Smooth muscle cell (in vitro differentiated cells): ENCODE measurements at regions not wholly inside any gene's neighbourhood (a gene's known extent, or its start where the extent isn't known, plus 50 kb on each side); places are given as distances from the start of the nearest gene placed in this dataset.

ENCODE experiments used
- DNase-seq: peaks from one replicate; lab custom pipeline; 2025; ENCODE audit not compliant: unreplicated experiment; lab: John Stamatoyannopoulos, UW
- H2AFZ ChIP-seq: fragments of 200-600 bp; sonication (generic); 2 replicates; pipeline ENCODE4 v1.6.0; 2016; ENCODE audit warnings: antibody characterized with exemption, low read depth, mild to moderate bottlenecking
- H3F3A ChIP-seq: fragments of 200-600 bp; sonication (generic); 2 replicates; pipeline ENCODE4 v1.6.0; 2017; ENCODE audit warnings: antibody characterized with exemption, low read depth
- H3K27ac ChIP-seq: fragments of 200-600 bp; sonication (generic); 2 replicates; pipeline ENCODE4 v1.5.1; 2016; ENCODE audit warnings: low read depth, mild to moderate bottlenecking
- H3K27me3 ChIP-seq: fragments of 200-600 bp; sonication (generic); 2 replicates; pipeline ENCODE4 v1.6.1; 2016; ENCODE audit warnings: low read depth, mild to moderate bottlenecking
- H3K36me3 ChIP-seq: fragments of 200-600 bp; sonication (generic); 2 replicates; pipeline ENCODE4 v1.5.1; 2016; ENCODE audit warnings: low read depth
- H3K4me1 ChIP-seq: fragments of 200-600 bp; sonication (generic); 2 replicates; pipeline ENCODE4 v1.5.1; 2016; ENCODE audit warnings: low read depth
- H3K4me2 ChIP-seq: fragments of 200-600 bp; sonication (generic); 2 replicates; pipeline ENCODE4 v1.6.0; 2016; ENCODE audit warnings: mild to moderate bottlenecking
- H3K4me3 ChIP-seq: fragments of 200-600 bp; sonication (generic); 2 replicates; pipeline ENCODE4 v1.5.1; 2016; ENCODE audit warnings: mild to moderate bottlenecking
- H3K79me2 ChIP-seq: fragments of 200-600 bp; sonication (generic); 2 replicates; pipeline ENCODE4 v1.6.0; 2016; ENCODE audit warnings: low read depth, mild to moderate bottlenecking
- H3K9ac ChIP-seq: fragments of 200-600 bp; sonication (generic); 2 replicates; pipeline ENCODE4 v1.6.0; 2016; ENCODE audit warnings: low read depth
- H3K9me3 ChIP-seq: fragments of 200-600 bp; sonication (generic); replicated peaks from 2 replicates; pipeline ENCODE4 v1.5.1; 2016; ENCODE audit warnings: low read depth
- H4K20me1 ChIP-seq: fragments of 200-600 bp; sonication (generic); 2 replicates; pipeline ENCODE4 v1.6.0; 2016; ENCODE audit warnings: low read depth
- WGBS: methylation state at CpG from one replicate; pipeline ENCODE4 v1.1.7; 2016; ENCODE audit warnings: low lambda C conversion rate; 5-methylcytosine and 5-hydroxymethylcytosine counted together
- TF ChIP-seq, protein P1 (sequence below): fragments of 200-600 bp; sonication (generic); IDR thresholded peaks from 2 replicates; pipeline ENCODE4 v1.5.1; 2017; ENCODE audit warnings: borderline replicate concordance, mild to moderate bottlenecking, antibody characterized with exemption; ENCODE audit not compliant: insufficient read depth, poor library complexity, severe bottlenecking

GRCh38 chr6:141415896-141416295, 716.8 kb upstream of the GJE1 start:
- 58% methylated on average over 2 of the region's 2 CpGs for WGBS
- H2AFZ ChIP-seq: no peak overlapping the region
- DNase-seq: no peak

GRCh38 chr6:141413196-141413595, 719.5 kb upstream of the GJE1 start:
- Histone ChIP-seq H2AFZ (peak overlapping the region; percentile 8), H3K4me1 (no peaks in the 10 kb centered on the region), H3K9ac (no peak overlapping the region), H4K20me1 (no peaks in the 10 kb centered on the region), H3K4me3 (no peak overlapping the region), H3K79me2 (no peaks in the 10 kb centered on the region), H3K27ac (no peak overlapping the region), H3K4me2 (no peak overlapping the region), H3K9me3 (no peaks in the 10 kb centered on the region), H3F3A (no peaks in the 10 kb centered on the region), H3K27me3 (no peaks in the 10 kb centered on the region), H3K36me3 (no peaks in the 10 kb centered on the region)
- DNase-seq: no peak
- 71% methylated on average over 1 of the region's 1 CpG for WGBS
- TF ChIP-seq, protein P1, sequence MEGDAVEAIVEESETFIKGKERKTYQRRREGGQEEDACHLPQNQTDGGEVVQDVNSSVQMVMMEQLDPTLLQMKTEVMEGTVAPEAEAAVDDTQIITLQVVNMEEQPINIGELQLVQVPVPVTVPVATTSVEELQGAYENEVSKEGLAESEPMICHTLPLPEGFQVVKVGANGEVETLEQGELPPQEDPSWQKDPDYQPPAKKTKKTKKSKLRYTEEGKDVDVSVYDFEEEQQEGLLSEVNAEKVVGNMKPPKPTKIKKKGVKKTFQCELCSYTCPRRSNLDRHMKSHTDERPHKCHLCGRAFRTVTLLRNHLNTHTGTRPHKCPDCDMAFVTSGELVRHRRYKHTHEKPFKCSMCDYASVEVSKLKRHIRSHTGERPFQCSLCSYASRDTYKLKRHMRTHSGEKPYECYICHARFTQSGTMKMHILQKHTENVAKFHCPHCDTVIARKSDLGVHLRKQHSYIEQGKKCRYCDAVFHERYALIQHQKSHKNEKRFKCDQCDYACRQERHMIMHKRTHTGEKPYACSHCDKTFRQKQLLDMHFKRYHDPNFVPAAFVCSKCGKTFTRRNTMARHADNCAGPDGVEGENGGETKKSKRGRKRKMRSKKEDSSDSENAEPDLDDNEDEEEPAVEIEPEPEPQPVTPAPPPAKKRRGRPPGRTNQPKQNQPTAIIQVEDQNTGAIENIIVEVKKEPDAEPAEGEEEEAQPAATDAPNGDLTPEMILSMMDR: no peak

More at GRCh38 chr6:141415896-141416295, 716.8 kb upstream of the GJE1 start:
- TF ChIP-seq, protein P1: no peak
- no peak overlapping the region for H3K9ac ChIP-seq
- H3K4me3 ChIP-seq: no peak overlapping the region
- no peak overlapping the region for H3K27ac ChIP-seq
- no peaks in the 10 kb centered on the region for H3K36me3 ChIP-seq
- no peaks in the 10 kb centered on the region for H3K9me3 ChIP-seq
- H3K4me2 ChIP-seq: no peak overlapping the region
- H3K4me1 ChIP-seq: no peaks in the 10 kb centered on the region
- no peaks in the 10 kb centered on the region for H3K27me3 ChIP-seq
- no peaks in the 10 kb centered on the region for H3F3A ChIP-seq
- no peaks in the 10 kb centered on the region for H3K79me2 ChIP-seq
- H4K20me1 ChIP-seq: no peaks in the 10 kb centered on the region

- H3K36me3 ChIP-seq: no peaks in the 10 kb centered on the region
- no peak overlapping the region for H2AFZ ChIP-seq
- peaks cover 6% of the 10 kb centered on the region for H3K9me3 ChIP-seq
- H3K27me3 ChIP-seq: no peaks in the 10 kb centered on the region
- no peak overlapping the region for H3K9ac ChIP-seq
- H4K20me1 ChIP-seq: no peaks in the 10 kb centered on the region
- no peak overlapping the region for H3K4me2 ChIP-seq
- WGBS: 85% methylated on average over 1 of the region's 1 CpG
- no peaks in the 10 kb centered on the region for H3K4me1 ChIP-seq
- H3F3A ChIP-seq: no peaks in the 10 kb centered on the region
- H3K4me3 ChIP-seq: no peak overlapping the region
- H3K27ac ChIP-seq: no peak overlapping the region
- no peaks in the 10 kb centered on the region for H3K79me2 ChIP-seq
- DNase-seq: no peak
- TF ChIP-seq, protein P1: no peak
Measured at GRCh38 chr6:141406761-141407160, 726.0 kb upstream of the GJE1 start.

DNA sequence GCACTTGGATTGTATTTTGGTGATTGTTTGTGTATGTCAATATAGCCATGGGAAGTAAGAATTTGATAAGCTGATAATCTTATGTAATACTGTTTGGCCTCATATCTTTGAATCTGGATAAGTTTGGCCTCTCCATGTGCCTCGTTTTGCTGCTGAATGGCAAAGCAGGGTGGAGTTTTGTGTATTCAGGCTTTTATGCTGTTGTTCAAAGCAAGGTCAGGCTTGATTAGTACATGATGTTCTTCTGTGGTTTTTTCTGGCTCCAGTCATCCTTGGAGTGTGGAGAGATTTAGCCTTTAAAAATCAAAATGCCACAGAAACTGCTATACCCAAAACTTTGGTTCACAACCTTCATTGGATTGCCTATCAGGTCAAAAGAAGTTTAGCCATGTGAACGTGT, 728.9 kb upstream of the GJE1 start:
- H3K4me3 ChIP-seq: no peak overlapping the region
- no peak for DNase-seq
- no peaks in the 10 kb centered on the region for H3F3A ChIP-seq
- H3K27ac ChIP-seq: no peak overlapping the region
- H3K79me2 ChIP-seq: no peaks in the 10 kb centered on the region
- H4K20me1 ChIP-seq: no peaks in the 10 kb centered on the region
- H2AFZ ChIP-seq: no peak overlapping the region
- WGBS: 80% methylated on average over 2 of the region's 2 CpGs
- H3K9me3 ChIP-seq: peaks cover 6% of the 10 kb centered on the region
- no peak overlapping the region for H3K4me2 ChIP-seq
- no peaks in the 10 kb centered on the region for H3K36me3 ChIP-seq
- H3K4me1 ChIP-seq: no peaks in the 10 kb centered on the region
- no peak overlapping the region for H3K9ac ChIP-seq
- TF ChIP-seq, protein P1: no peak
- no peaks in the 10 kb centered on the region for H3K27me3 ChIP-seq
